H1 (cell line): ENCODE measurements at regions not wholly inside any gene's neighbourhood (a gene's known extent, or its start where the extent isn't known, plus 50 kb on each side); places are given as distances from the start of the nearest gene placed in this dataset.

Source experiments
- CTCF ChIA-PET: fragments of 300-600 bp; sonication (Branson Sonifier 250); formaldehyde crosslinking; loops from one replicate; lab custom pipeline; 2021; ENCODE audit not compliant: partially characterized antibody; lab: Charles Lee
- POLR2A ChIA-PET: fragments of 300-600 bp; sonication (Branson Sonifier 250); formaldehyde crosslinking; loops from one replicate; lab custom pipeline; 2021; ENCODE audit warnings: inconsistent platforms; ENCODE audit not compliant: partially characterized antibody; lab: Charles Lee
- DNase-seq, 2 experiments: peaks; one replicate each; pipeline versions ENCODE4 v3.0.0 to v3.0.0-alpha.2; 2010 to 2022; ENCODE audit warnings: low spot score in 2 of 2, low read depth in 1 of 2, mixed read lengths in 1 of 2
- FAIRE-seq: peaks from 2 replicates; lab custom pipeline; 2011; peaks lifted over from hg19 to GRCh38; lab: Jason Lieb, UNC
- H2AFZ ChIP-seq: 2 replicates; pipeline ENCODE4 v1.8.1; 2012; ENCODE audit warnings: low read length, inconsistent platforms
- H2AK5ac ChIP-seq: 2 replicates; pipeline ENCODE4 v1.6.1; 2013; ENCODE audit warnings: low read depth, low read length
- H2BK120ac ChIP-seq: replicated peaks from 2 replicates; pipeline ENCODE3; 2013; ENCODE audit warnings: low read depth, low read length, inconsistent platforms
- H2BK12ac ChIP-seq: 2 replicates; pipeline ENCODE4 v1.6.1; 2013; ENCODE audit warnings: low read depth, low read length
- H2BK15ac ChIP-seq: 2 replicates; pipeline ENCODE4 v1.6.1; 2013; ENCODE audit warnings: low read length
- H2BK20ac ChIP-seq: 2 replicates; pipeline ENCODE4 v1.6.1; 2013; ENCODE audit warnings: low read length
- H2BK5ac ChIP-seq: 2 replicates; pipeline ENCODE4 v1.6.1; 2013; ENCODE audit warnings: low read depth, low read length
- H3K14ac ChIP-seq: 2 replicates; pipeline ENCODE4 v1.6.1; 2013; ENCODE audit warnings: inconsistent platforms; ENCODE audit not compliant: insufficient read length
- H3K18ac ChIP-seq: 2 replicates; pipeline ENCODE4 v1.6.1; 2013; ENCODE audit warnings: low read length; ENCODE audit errors: extremely low read depth
- H3K23ac ChIP-seq: 2 replicates; pipeline ENCODE4 v1.6.1; 2013; ENCODE audit warnings: inconsistent platforms; ENCODE audit not compliant: insufficient read length
- H3K23me2 ChIP-seq: 2 replicates; pipeline ENCODE4 v1.6.1; 2013; ENCODE audit warnings: low read depth, low read length
- H3K27ac ChIP-seq: 2 replicates; pipeline ENCODE4 v1.6.1; 2011; ENCODE audit warnings: low read depth, low read length, inconsistent platforms
- H3K27me3 ChIP-seq, 4 experiments: replicated peaks in 1 of 4; 1 replicate in 1 of 4; 2 replicates in 3 of 4; pipeline versions ENCODE4 v1.6.1 to v1.8.1; 2011 to 2013; ENCODE audit warnings: low read length in 3 of 4, mild to moderate bottlenecking in 3 of 4, inconsistent platforms in 2 of 4, mixed read lengths in 2 of 4, moderate library complexity in 1 of 4; ENCODE audit not compliant: control insufficient read depth in 3 of 4, insufficient read depth in 3 of 4; ENCODE audit errors: extremely low read depth in 1 of 4
- H3K36me3 ChIP-seq, 4 experiments: 2 replicates each; pipeline versions ENCODE4 v1.6.1 to v1.8.1; 2011 to 2013; ENCODE audit warnings: mild to moderate bottlenecking in 4 of 4, low read length in 3 of 4, moderate library complexity in 2 of 4, control low read depth in 1 of 4, inconsistent platforms in 1 of 4; ENCODE audit not compliant: insufficient read depth in 4 of 4, control insufficient read depth in 2 of 4
- H3K4ac ChIP-seq: replicated peaks from 2 replicates; pipeline ENCODE3; 2013; ENCODE audit warnings: low read length, low read depth, mixed read lengths, inconsistent platforms; ENCODE audit not compliant: insufficient read length
- H3K4me1 ChIP-seq, 4 experiments: replicated peaks in 1 of 4; 1 replicate in 1 of 4; 2 replicates in 3 of 4; pipeline versions ENCODE4 v1.6.1 to v1.8.1; 2011 to 2013; ENCODE audit warnings: low read length in 3 of 4, inconsistent platforms in 2 of 4, mixed read lengths in 1 of 4; ENCODE audit not compliant: insufficient read depth in 4 of 4, control insufficient read depth in 3 of 4
- H3K4me2 ChIP-seq, 2 experiments: 2 replicates each; pipeline versions ENCODE4 v1.6.1 to v1.8.1; 2011 to 2013; ENCODE audit warnings: low read depth in 2 of 2, low read length in 2 of 2, control low read depth in 1 of 2, inconsistent platforms in 1 of 2, mild to moderate bottlenecking in 1 of 2; ENCODE audit not compliant: insufficient read depth in 1 of 2
- H3K4me3 ChIP-seq, 4 experiments: fragments of 200-600, 300-600 bp in 1 of 4; sonication (generic), shearing (Covaris generic), sonication (Bioruptor Twin) in 1 of 4; 2 replicates each; pipeline versions ENCODE4 v1.5.1 to v1.8.1; 2011 to 2016; ENCODE audit warnings: low read length in 4 of 4, low read depth in 3 of 4, control low read depth in 2 of 4, inconsistent platforms in 2 of 4, mild to moderate bottlenecking in 2 of 4, mixed read lengths in 1 of 4, moderate library complexity in 1 of 4; ENCODE audit not compliant: insufficient read depth in 2 of 4; ENCODE audit errors: extremely low read depth in 1 of 4
- H3K56ac ChIP-seq: replicated peaks from 2 replicates; pipeline ENCODE3; 2013; ENCODE audit warnings: low read depth, mild to moderate bottlenecking, mixed read lengths, low read length, inconsistent platforms; ENCODE audit not compliant: insufficient read length
- H3K79me1 ChIP-seq: 2 replicates; pipeline ENCODE4 v1.6.1; 2013; ENCODE audit warnings: low read depth, low read length, control low read depth
- H3K79me2 ChIP-seq, 2 experiments: 2 replicates each; pipeline versions ENCODE4 v1.6.1 to v1.8.1; 2012 to 2013; ENCODE audit warnings: low read length in 2 of 2, mild to moderate bottlenecking in 2 of 2, inconsistent platforms in 1 of 2; ENCODE audit not compliant: insufficient read depth in 2 of 2, control insufficient read depth in 1 of 2
- H3K9ac ChIP-seq, 4 experiments: replicated peaks in 1 of 4; 1 replicate in 1 of 4; 2 replicates in 3 of 4; pipeline versions ENCODE4 v1.6.1 to v1.8.1; 2011 to 2013; ENCODE audit warnings: low read depth in 3 of 4, low read length in 3 of 4, control low read depth in 2 of 4, mild to moderate bottlenecking in 2 of 4, moderate library complexity in 2 of 4, inconsistent platforms in 1 of 4; ENCODE audit errors: extremely low read depth in 1 of 4
- H3K9me3 ChIP-seq, 2 experiments: 2 replicates each; pipeline versions ENCODE4 v1.6.1 to v1.8.1; 2012 to 2013; ENCODE audit warnings: mild to moderate bottlenecking in 2 of 2, moderate library complexity in 2 of 2, control low read depth in 1 of 2, inconsistent platforms in 1 of 2, low read depth in 1 of 2, low read length in 1 of 2, mixed read lengths in 1 of 2; ENCODE audit not compliant: insufficient read depth in 2 of 2
- H4K20me1 ChIP-seq, 2 experiments: replicated peaks in 1 of 2; 2 replicates each; pipeline versions ENCODE3 to v1.8.1; 2011 to 2013; ENCODE audit warnings: inconsistent platforms in 2 of 2, low read length in 2 of 2, mild to moderate bottlenecking in 1 of 2; ENCODE audit not compliant: insufficient read depth in 2 of 2, control insufficient read depth in 1 of 2
- H4K5ac ChIP-seq: 2 replicates; pipeline ENCODE4 v1.6.1; 2013; ENCODE audit warnings: low read length, low read depth, mixed read lengths, inconsistent platforms; ENCODE audit not compliant: insufficient read length
- H4K8ac ChIP-seq: 2 replicates; pipeline ENCODE4 v1.8.0; 2013; ENCODE audit warnings: mild to moderate bottlenecking, moderate library complexity, low read length, inconsistent platforms; ENCODE audit not compliant: insufficient read depth; ENCODE audit errors: extremely low read depth
- H4K91ac ChIP-seq: replicated peaks from 2 replicates; pipeline ENCODE3; 2013; ENCODE audit warnings: low read length, mixed read lengths, inconsistent platforms; ENCODE audit not compliant: insufficient read length
- CBX5 ChIP-seq: fragments of 300-800, 300-1000 bp; sonication (generic); IDR thresholded peaks from 2 replicates; pipeline ENCODE4 v1.7.1; 2016; ENCODE audit warnings: antibody characterized with exemption, low read length, low read depth
- CEBPB ChIP-seq: IDR thresholded peaks from 2 replicates; pipeline ENCODE4 v1.6.1; 2012; ENCODE audit warnings: low read depth, low read length
- CREB1 ChIP-seq: IDR thresholded peaks from 2 replicates; pipeline ENCODE4 v1.6.1; 2012; ENCODE audit warnings: inconsistent platforms
- KDM5A ChIP-seq: fragments of 200-600 bp; IDR thresholded peaks from 2 replicates; pipeline ENCODE4 v1.7.1; 2012; ENCODE audit warnings: mild to moderate bottlenecking, low read length, inconsistent platforms, mixed read lengths
- POLR2A ChIP-seq, 2 experiments: IDR thresholded peaks; 1 replicate in 1 of 2; 2 replicates in 1 of 2; pipeline ENCODE4 v1.6.1; 2011; ENCODE audit warnings: low read depth in 2 of 2, low read length in 2 of 2, mild to moderate bottlenecking in 2 of 2; ENCODE audit errors: control extremely low read depth in 1 of 2
- SIRT6 ChIP-seq: IDR thresholded peaks from one replicate; pipeline ENCODE4 v1.7.1; 2012; ENCODE audit warnings: low read length, inconsistent platforms
- TCF12 ChIP-seq: IDR thresholded peaks from 2 replicates; pipeline ENCODE4 v1.6.1; 2011; ENCODE audit warnings: low read depth, mild to moderate bottlenecking, low read length
- TEAD4 ChIP-seq: IDR thresholded peaks from 2 replicates; pipeline ENCODE4 v1.6.1; 2012; ENCODE audit warnings: low read depth, low read length, inconsistent platforms, mixed read lengths
- YY1 ChIP-seq: IDR thresholded peaks from 2 replicates; pipeline ENCODE4 v1.6.1; 2011; ENCODE audit warnings: low read depth, mild to moderate bottlenecking, low read length
- WGBS, 2 experiments: shearing (Covaris generic) in 1 of 2; methylation state at CpG; one replicate each; pipeline versions ENCODE4 v1.1.6 to v1.1.7; 2013 to 2015; ENCODE audit warnings: low lambda C conversion rate in 2 of 2, mixed read lengths in 2 of 2, inconsistent platforms in 1 of 2, low coverage in 1 of 2, missing lambda C conversion rate in 1 of 2; ENCODE audit not compliant: insufficient replicate concordance in 2 of 2, insufficient coverage in 1 of 2, insufficient read length in 1 of 2; ENCODE audit errors: extremely low coverage in 1 of 2, missing lambda C conversion rate in 1 of 2; 5-methylcytosine and 5-hydroxymethylcytosine counted together

GRCh38 chr4:156527237-156527993 lies 444.2 kb downstream of the PDGFC start:
- H2BK5ac ChIP-seq = no peak overlapping the region
- TF ChIP-seq SIRT6 = no peak
- TF ChIP-seq TCF12 = no peak
- no peak for TF ChIP-seq CREB1
- TF ChIP-seq POLR2A (IDR thresholded peaks at IDR 0.05; ENCODE audit: control extremely low read depth in 1 of 2, low read depth in 2 of 2, low read length in 2 of 2) = no peak
- no peak for TF ChIP-seq TEAD4
- no peak for TF ChIP-seq CBX5
- TF ChIP-seq KDM5A = no peak
- no peak for TF ChIP-seq YY1
- no peak for TF ChIP-seq CEBPB
- no peak overlapping the region for H2BK12ac ChIP-seq
- no peak overlapping the region for H3K56ac ChIP-seq
- H3K27me3 ChIP-seq = no peaks in the 10 kb centered on the region
- H3K4me2 ChIP-seq = no peak overlapping the region
- no peaks in the 10 kb centered on the region for H3K23me2 ChIP-seq
- H2BK15ac ChIP-seq = no peak overlapping the region
- no peak overlapping the region for H2AK5ac ChIP-seq
- H2BK20ac ChIP-seq = no peak overlapping the region
- no peak overlapping the region for H2AFZ ChIP-seq
- H3K27ac ChIP-seq = no peak overlapping the region
- no peak overlapping the region for H3K18ac ChIP-seq
- H3K9me3 ChIP-seq = no peaks in the 10 kb centered on the region
- H4K5ac ChIP-seq = no peak overlapping the region
- H3K79me1 ChIP-seq = no peaks in the 10 kb centered on the region
- H3K23ac ChIP-seq = no peak overlapping the region
- H3K14ac ChIP-seq = no peak overlapping the region
- WGBS, 2 experiments = 84% methylated on average over 2 of the region's 2 CpGs; no CpG with 5 or more reads in 1 of the 2 experiments
- ChIA-PET POLR2A (no interaction called here), CTCF (no interaction called here)
- no peak overlapping the region for H4K8ac ChIP-seq
- no peak overlapping the region for H3K4ac ChIP-seq
- no peaks in the 10 kb centered on the region for H3K79me2 ChIP-seq
- H4K91ac ChIP-seq = no peak overlapping the region
- no peak overlapping the region for H3K9ac ChIP-seq
- no peaks in the 10 kb centered on the region for H4K20me1 ChIP-seq
- H3K36me3 ChIP-seq = no peaks in the 10 kb centered on the region
- H3K4me1 ChIP-seq = no peaks in the 10 kb centered on the region
- H3K4me3 ChIP-seq = no peak overlapping the region
- DNase-seq (no peak), FAIRE-seq (no peak)
- H2BK120ac ChIP-seq = no peak overlapping the region
